Calu3 (cell line): ENCODE measurements at regions not wholly inside any gene's neighbourhood (a gene's known extent, or its start where the extent isn't known, plus 50 kb on each side); places are given as distances from the start of the nearest gene placed in this dataset.

Experiments used
- BruUV-seq: library from RNA; stranded (reverse); fragments of 400-500 nt; replicated peaks from 2 replicates; lab custom pipeline; 2021; lab: Mats Ljungman, UMichigan
- CTCF ChIA-PET: fragments of 300-600 bp; sonication (Branson Sonifier 250); formaldehyde crosslinking; loops from one replicate; lab custom pipeline; 2022; ENCODE audit warnings: antibody characterized with exemption; lab: Charles Lee
- DNase-seq: peaks from one replicate; pipeline ENCODE4 v3.0.0; 2022
- H3K27ac Mint-ChIP-seq: one replicate; pipeline ENCODE4 v1.8.0; 2022; ENCODE audit warnings: mixed read lengths; ENCODE audit not compliant: unreplicated experiment
- H3K27me3 Mint-ChIP-seq: one replicate; pipeline ENCODE4 v1.8.0; 2022; ENCODE audit warnings: mixed read lengths; ENCODE audit not compliant: unreplicated experiment
- H3K36me3 Mint-ChIP-seq: one replicate; pipeline ENCODE4 v1.8.0; 2022; ENCODE audit warnings: mild to moderate bottlenecking, moderate library complexity, mixed read lengths; ENCODE audit not compliant: insufficient read depth, unreplicated experiment
- H3K4me1 Mint-ChIP-seq: one replicate; pipeline ENCODE4 v1.8.0; 2022; ENCODE audit warnings: mild to moderate bottlenecking, low read depth, mixed read lengths; ENCODE audit not compliant: unreplicated experiment
- H3K4me3 Mint-ChIP-seq: one replicate; pipeline ENCODE4 v1.8.0; 2022; ENCODE audit warnings: mild to moderate bottlenecking, low read depth, moderate library complexity, mixed read lengths; ENCODE audit not compliant: unreplicated experiment
- H3K9me3 Mint-ChIP-seq: one replicate; pipeline ENCODE4 v1.8.0; 2022; ENCODE audit warnings: low read depth, mixed read lengths; ENCODE audit not compliant: unreplicated experiment
- CTCF ChIP-seq: fragments of 200-600 bp; IDR thresholded peaks from one replicate; pipeline ENCODE4 v1.8.0; 2022; ENCODE audit warnings: antibody characterized with exemption; ENCODE audit not compliant: unreplicated experiment
- intact Hi-C: fragments of 100-400 bp; cut with micrococcal nuclease; formaldehyde crosslinking; loops from one replicate; pipeline ENCODE4 v1.10.0; 2022; ENCODE audit not compliant: unreplicated experiment

GRCh38 chr3:135771760-135772159 lies 193.8 kb upstream of the PPP2R3A start:
- intact Hi-C loops: no loop called here
- peaks cover 66% of the 10 kb centered on the region for H3K27me3 Mint-ChIP-seq
- no peaks in the 10 kb centered on the region for H3K4me1 Mint-ChIP-seq
- CTCF ChIA-PET: no interaction called here
- H3K9me3 Mint-ChIP-seq: peaks cover 6% of the 10 kb centered on the region
- H3K4me3 Mint-ChIP-seq: no peak overlapping the region
- TF ChIP-seq CTCF: no peak
- no TSS peak for BruUV-seq
- no peak overlapping the region for H3K27ac Mint-ChIP-seq
- no peak for DNase-seq
- no peaks in the 10 kb centered on the region for H3K36me3 Mint-ChIP-seq

DNA sequence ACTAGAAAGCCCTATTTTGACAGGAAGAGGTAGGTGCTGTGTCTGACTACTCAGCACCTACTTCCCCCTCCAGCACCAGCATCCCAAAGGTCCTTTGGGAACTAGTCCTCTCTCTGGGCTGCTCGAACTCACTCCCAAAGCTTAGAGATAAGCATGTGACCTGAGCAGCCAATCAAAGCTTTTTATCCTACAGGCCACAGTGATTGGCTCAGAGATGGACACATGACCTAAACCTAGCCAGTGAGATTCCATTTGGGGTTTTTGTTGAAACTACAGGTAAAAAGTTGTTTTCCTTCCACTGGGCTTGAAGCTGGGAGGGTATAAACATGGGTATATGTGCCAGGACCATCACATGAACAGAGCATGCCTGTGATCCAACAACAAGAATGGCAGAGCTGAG lies 186.5 kb upstream of the PPP2R3A start:
- H3K27me3 Mint-ChIP-seq: peaks cover 88% of the 10 kb centered on the region
- H3K4me1 Mint-ChIP-seq: no peaks in the 10 kb centered on the region
- intact Hi-C loops: no loop called here
- no peak for DNase-seq
- CTCF ChIA-PET: no interaction called here
- H3K9me3 Mint-ChIP-seq: peaks cover 4% of the 10 kb centered on the region
- no peak for TF ChIP-seq CTCF
- BruUV-seq: no TSS peak
- no peaks in the 10 kb centered on the region for H3K36me3 Mint-ChIP-seq
- no peak overlapping the region for H3K27ac Mint-ChIP-seq
- H3K4me3 Mint-ChIP-seq: no peak overlapping the region

- CTCF ChIA-PET: no interaction called here
- Mint-ChIP-seq H3K9me3 (peaks cover 4% of the 10 kb centered on the region), H3K27ac (no peak overlapping the region), H3K4me1 (no peaks in the 10 kb centered on the region), H3K27me3 (peaks cover 88% of the 10 kb centered on the region), H3K36me3 (no peaks in the 10 kb centered on the region), H3K4me3 (no peak overlapping the region)
- no TSS peak for BruUV-seq
- no peak for DNase-seq
- intact Hi-C loops: no loop called here
- no peak for TF ChIP-seq CTCF
These were observed 185.8 kb upstream of the PPP2R3A start for GRCh38 chr3:135779590-135780235.

GRCh38 chr3:135781026-135781815 lies 184.3 kb upstream of the PPP2R3A start:
- intact Hi-C loops: no loop called here
- TF ChIP-seq CTCF: no peak
- H3K4me3 Mint-ChIP-seq: no peak overlapping the region
- peaks cover 90% of the 10 kb centered on the region for H3K27me3 Mint-ChIP-seq
- H3K9me3 Mint-ChIP-seq: no peaks in the 10 kb centered on the region
- no peak overlapping the region for H3K27ac Mint-ChIP-seq
- no peaks in the 10 kb centered on the region for H3K36me3 Mint-ChIP-seq
- no peaks in the 10 kb centered on the region for H3K4me1 Mint-ChIP-seq
- CTCF ChIA-PET: interaction anchor here (1.3 kb wide), 1 partner anchor 14 kb away, joined by 3 read pairs; no protein-coding TSS in a partner anchor
- no TSS peak for BruUV-seq
- no peak for DNase-seq
